ENCODE measurements at regions not wholly inside any gene's neighbourhood (a gene's known extent, or its start where the extent isn't known, plus 50 kb on each side); places are given as distances from the start of the nearest gene placed in this dataset.

DNA sequence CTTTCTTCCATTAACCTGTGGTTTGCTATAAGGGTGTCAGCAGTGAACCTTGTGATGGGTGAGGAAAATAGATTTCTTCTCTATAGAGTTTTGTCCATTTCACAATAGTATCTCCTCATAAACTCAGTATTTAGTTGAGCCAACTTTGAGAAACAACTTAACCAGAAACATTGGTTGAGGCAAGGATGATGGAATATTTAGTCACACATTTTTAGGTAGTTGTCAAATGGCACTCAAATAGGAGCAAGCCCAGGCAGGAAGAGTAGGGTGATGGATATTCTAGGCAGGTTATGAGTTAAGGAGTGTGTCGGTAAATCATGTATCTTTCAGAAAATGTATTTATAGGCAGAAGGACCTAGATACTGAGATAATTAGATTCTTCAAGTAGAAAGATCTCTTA, 1267.6 kb downstream of the SLC16A7 start:
- Histone ChIP-seq H3K36me3 (no peaks in the 10 kb centered on the region), H3K9me3 (ENCODE audit: low read depth) (no peaks in the 10 kb centered on the region), H3K27ac (no peak overlapping the region), H3K27me3 (no peaks in the 10 kb centered on the region), H3K4me3 (no peak overlapping the region), H3K4me1 (ENCODE audit: low read depth) (no peaks in the 10 kb centered on the region)
- DNase-seq (ENCODE audit: low read depth in 1 of 2, low spot score in 1 of 2): no peak
- TF ChIP-seq, protein P1, sequence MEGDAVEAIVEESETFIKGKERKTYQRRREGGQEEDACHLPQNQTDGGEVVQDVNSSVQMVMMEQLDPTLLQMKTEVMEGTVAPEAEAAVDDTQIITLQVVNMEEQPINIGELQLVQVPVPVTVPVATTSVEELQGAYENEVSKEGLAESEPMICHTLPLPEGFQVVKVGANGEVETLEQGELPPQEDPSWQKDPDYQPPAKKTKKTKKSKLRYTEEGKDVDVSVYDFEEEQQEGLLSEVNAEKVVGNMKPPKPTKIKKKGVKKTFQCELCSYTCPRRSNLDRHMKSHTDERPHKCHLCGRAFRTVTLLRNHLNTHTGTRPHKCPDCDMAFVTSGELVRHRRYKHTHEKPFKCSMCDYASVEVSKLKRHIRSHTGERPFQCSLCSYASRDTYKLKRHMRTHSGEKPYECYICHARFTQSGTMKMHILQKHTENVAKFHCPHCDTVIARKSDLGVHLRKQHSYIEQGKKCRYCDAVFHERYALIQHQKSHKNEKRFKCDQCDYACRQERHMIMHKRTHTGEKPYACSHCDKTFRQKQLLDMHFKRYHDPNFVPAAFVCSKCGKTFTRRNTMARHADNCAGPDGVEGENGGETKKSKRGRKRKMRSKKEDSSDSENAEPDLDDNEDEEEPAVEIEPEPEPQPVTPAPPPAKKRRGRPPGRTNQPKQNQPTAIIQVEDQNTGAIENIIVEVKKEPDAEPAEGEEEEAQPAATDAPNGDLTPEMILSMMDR (IDR thresholded peaks at IDR 0.05; ENCODE audit: low read depth, low read length): no peak

DNA sequence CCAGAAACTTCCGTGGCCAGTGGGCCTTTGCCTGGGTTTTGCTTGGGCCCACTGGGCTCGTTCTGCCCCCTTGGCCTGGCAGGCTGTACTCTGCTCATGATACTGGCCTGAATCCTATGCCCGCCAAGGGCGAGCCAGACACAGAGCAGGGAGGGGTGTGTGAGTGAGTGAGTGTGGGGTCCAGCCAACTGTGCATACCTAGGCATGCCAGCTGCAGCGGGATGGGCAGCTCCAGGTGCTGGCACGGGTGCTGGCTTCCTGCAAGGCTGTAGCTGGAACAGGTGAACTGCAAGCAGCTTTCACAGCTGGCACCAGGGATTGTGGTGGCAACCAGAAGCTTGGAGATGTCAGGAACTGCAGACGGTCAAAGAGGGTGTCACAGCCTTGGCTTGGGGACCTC, 1276.4 kb downstream of the SLC16A7 start:
- Histone ChIP-seq H3K27me3 (no peaks in the 10 kb centered on the region), H3K36me3 (no peaks in the 10 kb centered on the region), H3K27ac (no peak overlapping the region), H3K9me3 (ENCODE audit: low read depth) (no peaks in the 10 kb centered on the region), H3K4me1 (ENCODE audit: low read depth) (no peaks in the 10 kb centered on the region), H3K4me3 (no peak overlapping the region)
- TF ChIP-seq, protein P1 (IDR thresholded peaks at IDR 0.05; ENCODE audit: low read depth, low read length): no peak
- DNase-seq (ENCODE audit: low read depth in 1 of 2, low spot score in 1 of 2): no peak

DNA sequence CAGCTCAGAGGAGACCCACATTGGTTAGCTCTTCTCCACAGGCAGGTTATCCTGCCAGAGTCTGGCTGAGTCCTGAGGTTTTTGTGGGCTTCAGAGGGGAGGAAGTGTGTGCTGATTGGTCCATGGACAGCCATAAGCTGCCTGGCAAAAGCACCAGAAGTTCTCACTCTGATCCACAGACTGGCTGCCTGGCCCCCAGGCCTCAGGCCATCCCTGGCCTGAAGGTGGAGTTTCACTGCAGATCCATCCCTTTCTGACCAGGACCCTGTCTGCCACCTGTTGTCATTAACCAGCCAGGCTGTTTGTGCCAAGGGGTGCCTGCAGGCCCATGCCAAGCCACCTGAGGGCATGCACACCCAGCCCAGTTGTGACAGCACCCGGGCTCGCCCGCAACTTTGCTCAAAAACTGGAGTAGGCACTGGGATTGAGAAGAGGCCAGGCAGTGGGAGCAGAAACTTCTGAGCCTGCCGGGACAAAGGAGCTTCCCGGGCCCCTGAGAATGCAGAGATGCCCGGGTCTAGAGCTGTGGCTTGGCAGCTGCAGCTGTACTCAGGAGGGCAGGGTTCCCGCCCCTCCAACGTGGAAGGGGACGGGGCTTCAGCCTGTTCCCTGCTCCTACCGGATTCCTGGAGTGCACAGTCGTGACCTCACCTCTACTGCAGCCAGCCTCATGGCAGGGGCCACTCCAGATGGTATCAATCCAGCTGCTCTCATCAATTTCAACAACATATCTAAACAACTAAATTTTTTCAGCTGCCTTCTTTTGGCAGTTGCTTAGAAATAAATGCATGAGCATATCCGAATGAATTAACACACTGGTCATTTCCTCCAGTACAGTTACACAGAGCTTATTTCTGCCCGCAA, 1277.3 kb downstream of the SLC16A7 start:
- no peak for DNase-seq (ENCODE audit: low read depth in 1 of 2, low spot score in 1 of 2)
- TF ChIP-seq, protein P1 (IDR thresholded peaks at IDR 0.05; ENCODE audit: low read depth, low read length): no peak
- Histone ChIP-seq H3K27ac (no peak overlapping the region), H3K9me3 (ENCODE audit: low read depth) (no peaks in the 10 kb centered on the region), H3K36me3 (no peaks in the 10 kb centered on the region), H3K27me3 (no peaks in the 10 kb centered on the region), H3K4me3 (no peak overlapping the region), H3K4me1 (ENCODE audit: low read depth) (no peaks in the 10 kb centered on the region)

DNA sequence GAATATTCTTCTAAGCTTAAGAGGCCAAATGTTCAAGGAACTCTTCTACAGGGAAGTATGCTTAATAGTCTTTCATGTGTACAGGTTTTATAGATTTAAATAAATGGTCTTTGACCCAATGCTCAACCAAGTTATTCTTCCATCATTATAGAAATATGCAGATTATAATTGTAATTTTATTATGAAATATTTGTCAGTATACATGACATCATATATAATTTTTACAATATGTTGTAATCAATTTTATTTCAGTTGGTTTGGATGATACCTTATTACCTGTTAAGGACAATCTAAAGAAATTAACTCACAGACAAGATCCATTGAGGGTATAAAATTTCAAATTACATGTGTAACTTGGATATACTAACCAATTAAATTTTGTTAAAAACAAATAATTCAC, 1278.3 kb downstream of the SLC16A7 start:
- DNase-seq (ENCODE audit: low read depth in 1 of 2, low spot score in 1 of 2): no peak
- Histone ChIP-seq H3K9me3 (ENCODE audit: low read depth) (no peaks in the 10 kb centered on the region), H3K27me3 (no peaks in the 10 kb centered on the region), H3K36me3 (no peaks in the 10 kb centered on the region), H3K4me1 (ENCODE audit: low read depth) (no peaks in the 10 kb centered on the region), H3K27ac (no peak overlapping the region), H3K4me3 (no peak overlapping the region)
- TF ChIP-seq, protein P1 (IDR thresholded peaks at IDR 0.05; ENCODE audit: low read depth, low read length): no peak

DNA sequence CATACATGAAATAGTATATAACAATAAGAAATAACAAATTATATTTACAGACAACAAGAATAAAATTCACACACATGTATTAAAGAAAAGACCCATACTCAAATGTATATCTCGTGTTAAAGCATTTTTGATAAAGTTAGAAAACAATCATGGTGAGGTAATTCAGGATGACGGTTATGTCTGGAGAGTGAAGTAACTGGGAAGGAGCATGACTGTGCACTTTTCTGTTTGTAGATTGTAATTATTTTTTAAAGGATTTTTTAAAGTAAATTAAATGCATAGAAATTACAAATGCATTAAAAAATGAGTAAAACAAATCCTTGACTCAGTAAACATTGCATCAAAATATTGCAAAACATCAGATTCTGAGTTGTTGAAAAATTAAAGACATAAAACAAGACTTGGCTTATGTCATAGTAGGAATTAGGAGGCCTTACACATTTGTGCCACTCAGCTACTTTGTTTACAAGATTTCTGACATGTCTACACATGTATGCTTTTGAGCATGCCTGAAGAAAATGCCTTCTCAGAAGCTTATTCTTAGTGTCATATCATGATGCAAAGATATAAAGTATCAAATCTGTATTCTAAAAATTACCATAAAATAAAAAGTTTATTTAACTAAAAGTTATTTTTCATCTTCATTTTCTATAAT, 1325.1 kb downstream of the SLC16A7 start:
- no peaks in the 10 kb centered on the region for H3K27me3 ChIP-seq
- no peaks in the 10 kb centered on the region for H3K36me3 ChIP-seq
- H3K27ac ChIP-seq: no peak overlapping the region
- DNase-seq (ENCODE audit: low read depth in 1 of 2, low spot score in 1 of 2): no peak
- no peak overlapping the region for H3K4me3 ChIP-seq
- TF ChIP-seq, protein P1 (IDR thresholded peaks at IDR 0.05; ENCODE audit: low read depth, low read length): no peak
- no peaks in the 10 kb centered on the region for H3K9me3 ChIP-seq (ENCODE audit: low read depth)
- H3K4me1 ChIP-seq (ENCODE audit: low read depth): no peaks in the 10 kb centered on the region
